HG02973 (cell line): ENCODE measurements at regions not wholly inside any gene's neighbourhood (a gene's known extent, or its start where the extent isn't known, plus 50 kb on each side); places are given as distances from the start of the nearest gene placed in this dataset.

Experiments used
- ATAC-seq: cut with Tn5 transposase; IDR thresholded peaks from one replicate; pipeline ENCODE4 v1.9.1; 2021; ENCODE audit warnings: moderate library complexity; ENCODE audit not compliant: unreplicated experiment

GRCh38 chr9:108139900-108140299 is 650.3 kb upstream of the KLF4 start:
- no peak for ATAC-seq

DNA sequence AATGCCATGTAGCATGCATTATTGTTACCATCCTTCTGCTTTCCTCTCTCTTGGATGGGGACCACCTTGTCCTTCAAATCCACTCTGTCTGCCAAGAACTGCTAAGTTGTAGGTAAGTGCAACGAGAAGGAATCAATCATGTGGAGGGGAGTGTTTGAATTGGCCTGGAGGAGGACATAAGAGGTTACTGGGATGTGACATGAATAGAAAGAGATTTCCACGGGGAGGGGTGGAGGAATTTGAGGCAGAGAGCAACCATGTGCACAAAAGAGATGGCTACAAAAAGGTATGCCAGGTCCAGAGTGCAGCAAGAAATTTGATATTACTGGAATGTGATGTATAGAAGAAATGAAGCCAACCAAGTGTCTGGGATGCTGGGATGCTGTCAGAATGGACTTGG is 648.9 kb upstream of the KLF4 start:
- no peak for ATAC-seq

DNA sequence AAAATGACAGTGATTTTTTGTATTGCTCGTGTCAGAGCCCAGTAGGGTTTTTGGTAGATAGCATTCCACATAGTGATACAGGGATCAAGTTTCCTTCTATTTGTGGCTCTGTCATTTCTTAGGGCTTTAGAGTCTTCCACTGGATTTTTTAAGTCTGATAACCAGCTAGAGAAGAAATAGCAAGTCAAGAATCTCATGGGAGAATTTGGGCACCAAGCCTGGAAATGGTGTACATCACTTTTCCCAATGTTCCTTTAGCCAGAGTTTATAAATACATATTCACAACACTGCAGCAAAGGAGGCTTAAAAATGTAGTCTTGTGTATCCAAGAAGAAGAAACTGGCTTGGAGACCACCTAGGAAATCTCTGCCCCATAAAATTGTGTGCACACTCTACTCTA is 647.1 kb upstream of the KLF4 start:
- ATAC-seq, result no peak

GRCh38 chr9:108134486-108135128 is 645.0 kb upstream of the KLF4 start:
- ATAC-seq, result no peak

GRCh38 chr9:108133680-108134079 is 644.1 kb upstream of the KLF4 start:
- no peak for ATAC-seq

DNA sequence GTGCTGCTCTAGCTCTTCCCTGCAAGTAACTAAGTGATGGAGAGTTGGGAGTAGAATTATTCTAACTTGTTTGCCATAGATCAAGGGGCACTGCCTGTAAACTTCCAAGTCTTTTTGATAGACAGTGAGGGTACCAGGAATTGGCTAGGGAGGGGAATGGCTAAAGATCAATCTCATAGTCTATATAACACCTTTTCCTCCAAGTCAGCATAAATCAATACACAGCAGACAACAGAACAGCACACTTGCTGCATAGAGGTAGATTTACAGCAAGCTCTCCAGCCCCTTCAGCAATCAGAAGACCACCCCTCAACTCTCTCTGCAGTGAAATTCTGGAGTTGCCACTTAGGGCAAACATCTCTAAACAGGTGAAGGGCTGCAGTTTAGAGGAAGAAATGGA is 643.5 kb upstream of the KLF4 start:
- no peak for ATAC-seq

- no peak for ATAC-seq
Observed at GRCh38 chr9:108130905-108131304, 641.3 kb upstream of the KLF4 start.

DNA sequence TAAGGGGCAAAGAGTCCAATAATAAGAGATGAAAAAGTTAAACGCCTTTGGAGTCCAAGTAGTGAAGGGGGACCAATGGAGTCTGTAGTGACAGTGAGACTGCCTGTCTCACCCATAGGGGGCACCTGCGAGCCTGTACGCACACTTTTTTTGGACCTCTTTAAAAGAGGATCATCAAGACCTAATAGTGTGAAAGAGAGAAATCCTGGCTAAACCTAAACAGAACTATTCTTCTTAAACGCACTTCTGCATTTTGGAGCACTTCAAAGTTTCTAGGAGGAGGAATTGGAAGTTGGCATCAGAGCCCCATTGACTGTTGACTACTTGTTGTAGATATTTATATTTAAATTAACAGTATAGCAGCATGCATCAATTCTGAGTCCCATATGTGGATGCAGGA is 636.1 kb upstream of the KLF4 start:
- no peak for ATAC-seq

DNA sequence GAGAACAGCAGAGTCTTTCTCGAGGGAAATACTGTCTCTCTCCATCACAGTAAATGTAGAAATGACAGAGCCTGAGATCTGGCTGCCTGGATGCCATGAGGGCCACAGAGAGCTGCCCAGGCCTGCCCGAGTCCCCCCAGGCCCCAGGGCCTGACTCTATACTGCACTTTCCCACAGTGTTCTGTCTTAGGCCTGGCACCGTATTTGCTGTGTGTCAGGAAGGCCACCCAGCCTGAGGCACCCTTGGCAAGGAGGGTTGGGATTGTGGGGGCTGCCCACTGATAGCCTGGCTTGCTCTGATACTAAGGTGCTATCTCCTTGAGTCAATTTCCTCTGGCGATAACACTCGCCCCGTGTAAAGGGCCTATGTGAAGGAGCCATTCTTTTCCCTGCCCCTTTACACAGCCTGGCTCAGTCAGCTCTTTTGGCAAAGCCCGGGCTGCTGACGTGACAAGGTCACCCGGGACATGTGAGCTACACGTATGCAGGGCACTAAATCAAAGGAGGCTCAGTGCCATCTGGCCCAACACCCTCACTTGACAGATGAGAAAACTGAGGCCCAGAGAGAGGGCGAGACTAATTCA is 630.1 kb upstream of the KLF4 start:
- ATAC-seq, result no peak

- ATAC-seq, result no peak
Observed at GRCh38 chr9:108117795-108118194, 628.2 kb upstream of the KLF4 start.

DNA sequence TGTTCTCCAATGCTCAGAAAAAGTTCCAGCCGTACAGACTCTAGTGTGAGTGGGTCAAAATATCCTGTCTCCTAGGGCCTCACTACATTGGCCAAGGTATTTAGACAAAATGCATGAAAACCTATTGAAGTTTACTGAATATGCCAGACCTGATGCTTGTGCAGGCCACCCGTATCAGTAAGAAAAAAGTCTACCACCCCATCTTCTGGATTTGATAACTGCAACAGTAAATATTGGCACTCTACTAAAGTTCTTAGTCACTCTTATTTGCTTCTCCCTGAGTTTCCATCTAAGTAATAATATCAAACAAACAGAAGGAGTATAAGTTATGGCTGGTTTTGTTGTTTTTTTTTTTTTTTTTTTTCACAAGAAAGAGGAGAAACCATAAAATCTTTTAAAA is 627.7 kb upstream of the KLF4 start:
- no peak for ATAC-seq

DNA sequence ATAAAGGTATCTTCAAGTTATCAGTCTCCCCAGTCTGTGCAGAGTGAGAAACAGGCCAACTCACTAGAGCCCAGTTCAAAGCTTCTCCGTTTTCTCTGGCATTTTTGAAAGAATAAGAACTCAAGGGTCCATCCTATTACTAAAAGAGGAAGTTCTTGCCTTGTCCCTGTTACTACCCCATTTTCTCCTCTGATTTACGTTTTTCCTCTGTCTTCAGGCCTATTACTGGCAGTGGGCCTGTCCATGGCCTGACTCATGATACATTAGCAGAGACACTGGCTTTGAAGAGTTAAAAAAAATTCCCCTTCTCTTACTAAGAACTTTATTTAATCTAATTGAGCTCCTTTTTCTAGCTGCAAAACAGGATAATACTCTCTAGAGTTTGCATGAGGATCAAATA is 624.0 kb upstream of the KLF4 start:
- no peak for ATAC-seq

- no peak for ATAC-seq
Observed at GRCh38 chr9:108109927-108110690, 620.5 kb upstream of the KLF4 start.

DNA sequence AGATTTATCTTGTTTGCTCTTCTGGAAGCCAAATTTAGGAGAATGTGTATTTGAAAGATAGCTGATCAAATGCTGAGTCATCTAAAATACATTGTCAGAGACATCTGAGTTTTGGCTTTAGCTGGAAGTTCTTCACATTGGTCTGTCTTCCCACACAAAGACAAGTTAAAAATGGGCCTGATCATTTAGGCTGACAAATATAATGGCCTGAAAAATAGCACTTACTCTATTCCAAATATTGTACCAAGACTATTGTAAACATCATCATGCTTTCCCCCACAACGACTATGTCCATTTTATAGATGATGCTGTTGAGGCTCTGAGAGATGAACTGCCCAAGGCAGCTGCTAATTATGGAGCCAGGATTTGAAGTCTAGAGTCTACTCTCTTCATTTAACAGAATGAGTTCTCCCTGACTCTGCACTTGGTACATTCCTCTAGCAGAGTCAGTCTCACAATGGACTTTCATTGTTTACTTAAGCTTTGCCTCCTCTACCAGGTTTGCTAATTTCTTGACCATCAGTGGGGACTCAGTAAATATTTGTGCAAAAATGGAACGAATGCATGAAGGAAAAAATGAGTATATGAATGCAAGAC is 619.4 kb upstream of the KLF4 start:
- no peak for ATAC-seq

GRCh38 chr9:108108280-108108851 is 618.8 kb upstream of the KLF4 start:
- no peak for ATAC-seq

DNA sequence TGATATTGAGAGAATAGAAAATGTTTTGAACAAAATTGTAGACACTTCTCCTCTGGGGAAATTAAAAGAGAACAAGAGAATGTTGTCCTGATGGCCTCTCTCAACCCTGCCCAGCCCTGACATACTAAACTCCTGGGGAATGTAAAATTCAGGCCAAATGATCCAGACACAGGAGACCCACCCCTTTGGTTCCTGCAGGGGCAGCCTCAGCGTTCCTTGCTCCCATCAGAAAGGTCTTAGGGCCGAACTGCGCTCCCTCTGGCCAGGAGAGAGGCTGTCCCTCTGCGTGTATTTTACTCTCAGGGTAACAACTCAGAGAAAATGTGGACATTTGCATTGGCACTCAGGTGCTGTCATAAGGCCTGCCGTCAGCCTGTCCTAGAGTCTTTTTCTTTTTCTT is 616.3 kb upstream of the KLF4 start:
- ATAC-seq, result no peak

DNA sequence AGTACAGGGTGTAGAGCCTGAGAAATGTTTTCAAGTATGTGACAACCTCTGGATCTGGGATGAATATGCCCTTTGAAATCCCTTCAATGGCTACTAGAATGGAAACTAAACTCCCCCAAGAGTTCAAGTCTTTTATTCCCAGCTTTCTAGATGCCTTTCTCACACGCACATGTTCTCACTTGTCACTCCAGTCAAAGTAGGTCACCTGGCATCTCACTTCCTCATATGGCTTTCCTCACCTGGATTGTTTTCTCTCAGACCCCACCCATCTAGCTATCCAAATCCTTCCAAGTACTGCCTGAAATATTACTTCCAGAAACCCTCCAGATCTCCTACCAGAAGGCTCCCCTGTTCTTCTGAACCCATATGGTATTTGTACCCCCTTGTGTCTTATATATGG is 615.4 kb upstream of the KLF4 start:
- no peak for ATAC-seq

DNA sequence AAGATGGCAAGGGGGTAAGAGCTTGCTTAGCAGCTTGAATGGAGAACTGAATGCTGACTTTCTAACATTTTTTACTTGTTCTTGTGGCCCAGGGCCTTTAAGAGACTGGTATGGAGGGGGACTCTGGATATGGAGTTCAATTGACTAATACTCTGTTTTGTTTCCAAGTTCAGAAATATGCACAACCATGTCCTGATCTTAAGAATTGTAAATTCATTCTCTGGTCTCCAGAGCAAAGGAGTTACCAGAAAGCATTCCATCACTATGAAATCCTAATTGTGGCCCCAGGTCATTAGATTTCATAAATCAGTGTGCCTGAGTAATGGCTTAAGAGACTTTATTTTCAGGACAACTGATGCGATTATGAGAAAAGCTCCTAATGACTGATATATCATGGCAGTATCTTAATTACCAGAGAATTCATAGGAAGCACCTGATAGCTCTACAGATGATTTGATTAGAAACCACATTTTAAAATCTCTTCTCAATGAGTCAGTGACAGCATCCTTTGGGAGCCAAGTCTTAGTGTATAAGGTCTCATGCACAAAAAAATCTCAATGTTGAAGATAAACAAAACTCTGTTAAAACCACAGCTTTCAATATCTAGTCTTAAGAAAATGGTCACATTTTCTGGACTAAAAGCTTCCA is 613.6 kb upstream of the KLF4 start:
- ATAC-seq, result no peak

- ATAC-seq, result no peak
Observed at GRCh38 chr9:108101410-108101809, 611.8 kb upstream of the KLF4 start.

- ATAC-seq, result no peak
Observed at GRCh38 chr9:108100571-108100970, 611.0 kb upstream of the KLF4 start.

- no peak for ATAC-seq
Observed at GRCh38 chr9:108099854-108100253, 610.3 kb upstream of the KLF4 start.
